ENCODE measurements at regions not wholly inside any gene's neighbourhood (a gene's known extent, or its start where the extent isn't known, plus 50 kb on each side); places are given as distances from the start of the nearest gene placed in this dataset.

GRCh38 chr18:11249391-11249790 is 100.0 kb upstream of the PIEZO2 start:
- Histone ChIP-seq H3K27ac (no peak overlapping the region), H3K27me3 (no peaks in the 10 kb centered on the region), H3K4me3 (no peak overlapping the region), H3K9me3 (no peaks in the 10 kb centered on the region), H3K4me1 (no peaks in the 10 kb centered on the region), H3K36me3 (no peaks in the 10 kb centered on the region)
- no peak for DNase-seq
- TF ChIP-seq CTCF (IDR thresholded peaks at IDR 0.05) (no peak), POLR2A (IDR thresholded peaks at IDR 0.05) (no peak)

GRCh38 chr18:11247381-11247970 is 98.1 kb upstream of the PIEZO2 start:
- TF ChIP-seq CTCF (IDR thresholded peaks at IDR 0.05) (no peak), POLR2A (IDR thresholded peaks at IDR 0.05) (no peak)
- no peak overlapping the region for H3K4me3 ChIP-seq
- no peaks in the 10 kb centered on the region for H3K36me3 ChIP-seq
- no peaks in the 10 kb centered on the region for H3K9me3 ChIP-seq
- no peaks in the 10 kb centered on the region for H3K4me1 ChIP-seq
- H3K27me3 ChIP-seq = no peaks in the 10 kb centered on the region
- H3K27ac ChIP-seq = no peak overlapping the region
- DNase-seq = no peak

- Histone ChIP-seq H3K4me3 (no peak overlapping the region), H3K9me3 (no peaks in the 10 kb centered on the region), H3K27ac (no peak overlapping the region), H3K36me3 (no peaks in the 10 kb centered on the region), H3K27me3 (no peaks in the 10 kb centered on the region), H3K4me1 (no peaks in the 10 kb centered on the region)
- TF ChIP-seq CTCF (IDR thresholded peaks at IDR 0.05) = no peak
- TF ChIP-seq POLR2A (IDR thresholded peaks at IDR 0.05) = no peak
- DNase-seq = no peak
Observed at GRCh38 chr18:11246495-11247300, 97.3 kb upstream of the PIEZO2 start.

DNA sequence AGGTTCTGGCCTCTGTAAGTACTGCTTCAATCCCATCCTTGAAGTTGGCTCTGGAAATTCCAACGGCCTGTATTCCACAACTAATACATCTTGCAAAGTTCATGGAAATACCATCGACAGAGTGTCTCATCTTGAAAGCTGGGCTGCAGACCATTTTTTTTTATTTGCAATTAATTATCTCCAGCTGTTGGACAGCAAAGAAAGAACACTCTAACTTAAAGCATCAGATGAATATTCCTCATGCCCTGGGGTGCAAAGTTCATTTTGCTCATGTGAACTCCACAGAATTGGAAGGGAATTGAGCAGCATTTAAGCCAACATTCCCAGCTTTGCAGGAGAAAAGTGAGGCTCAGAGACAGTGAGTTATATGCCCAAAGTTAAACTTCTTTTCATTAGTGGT is 96.5 kb upstream of the PIEZO2 start:
- Histone ChIP-seq H3K9me3 (no peaks in the 10 kb centered on the region), H3K27me3 (no peaks in the 10 kb centered on the region), H3K4me3 (no peak overlapping the region), H3K27ac (no peak overlapping the region), H3K36me3 (no peaks in the 10 kb centered on the region), H3K4me1 (no peaks in the 10 kb centered on the region)
- no peak for TF ChIP-seq CTCF (IDR thresholded peaks at IDR 0.05)
- TF ChIP-seq POLR2A (IDR thresholded peaks at IDR 0.05) = no peak
- DNase-seq = no peak

GRCh38 chr18:11237484-11237883 is 88.1 kb upstream of the PIEZO2 start:
- no peak for TF ChIP-seq CTCF (IDR thresholded peaks at IDR 0.05)
- TF ChIP-seq POLR2A (IDR thresholded peaks at IDR 0.05) = no peak
- no peak for DNase-seq
- Histone ChIP-seq H3K36me3 (no peaks in the 10 kb centered on the region), H3K4me1 (no peaks in the 10 kb centered on the region), H3K4me3 (no peak overlapping the region), H3K27ac (no peak overlapping the region), H3K27me3 (no peaks in the 10 kb centered on the region), H3K9me3 (no peaks in the 10 kb centered on the region)

All from Peyer's patch (tissue), 4 donors.